HG03135 (cell line): ENCODE measurements at regions not wholly inside any gene's neighbourhood (a gene's known extent, or its start where the extent isn't known, plus 50 kb on each side); places are given as distances from the start of the nearest gene placed in this dataset.
"Not testable (repeated sequence)": the region's sequence is repeated elsewhere in the genome, so short reads cannot be mapped to it uniquely, and the experiment has no call there.

Experiments
- ATAC-seq: cut with Tn5 transposase; IDR thresholded peaks from one replicate; pipeline ENCODE4 v1.9.1; 2021; ENCODE audit warnings: mild to moderate bottlenecking, moderate library complexity; ENCODE audit not compliant: unreplicated experiment

GRCh38 chr5:42950116-42950455 lies 90.0 kb downstream of the ANXA2R start:
- ATAC-seq = no peak

GRCh38 chr5:42949348-42950115 lies 90.6 kb downstream of the ANXA2R start:
- ATAC-seq = peak; percentile 73

- ATAC-seq = no peak
These were observed 91.2 kb downstream of the ANXA2R start for GRCh38 chr5:42948961-42949347.

GRCh38 chr5:42944989-42945388 lies 95.1 kb downstream of the ANXA2R start:
- ATAC-seq = no peak

- ATAC-seq = no peak
These were observed 96.0 kb downstream of the ANXA2R start for GRCh38 chr5:42943931-42944631.

- ATAC-seq = no peak
These were observed 99.3 kb downstream of the ANXA2R start for GRCh38 chr5:42940853-42941252.

- ATAC-seq = not testable (repeated sequence)
These were observed 108.1 kb downstream of the ANXA2R start for GRCh38 chr5:42932011-42932410.

GRCh38 chr5:42931451-42931850 lies 108.7 kb downstream of the ANXA2R start:
- not testable (repeated sequence) for ATAC-seq

GRCh38 chr5:42930934-42931333 lies 109.2 kb downstream of the ANXA2R start:
- no peak for ATAC-seq

- ATAC-seq = no peak
These were observed 110.2 kb downstream of the ANXA2R start for GRCh38 chr5:42929871-42930270.

- no peak for ATAC-seq
These were observed 112.4 kb downstream of the ANXA2R start for GRCh38 chr5:42927730-42928129.

- ATAC-seq = no peak
These were observed 113.0 kb upstream of the SELENOP start for GRCh38 chr5:42924686-42925085.

GRCh38 chr5:42924226-42924625 lies 112.5 kb upstream of the SELENOP start:
- ATAC-seq = no peak

- no peak for ATAC-seq
These were observed 112.0 kb upstream of the SELENOP start for GRCh38 chr5:42923710-42924109.

- no peak for ATAC-seq
These were observed 107.9 kb upstream of the SELENOP start for GRCh38 chr5:42919600-42919999.

GRCh38 chr5:42915306-42915866 lies 103.7 kb upstream of the SELENOP start:
- ATAC-seq = no peak

- no peak for ATAC-seq
These were observed 100.6 kb upstream of the SELENOP start for GRCh38 chr5:42912184-42912798.

- ATAC-seq = peak; percentile 87
These were observed 97.1 kb upstream of the SELENOP start for GRCh38 chr5:42908509-42909488.

- ATAC-seq = no peak
These were observed 96.4 kb upstream of the SELENOP start for GRCh38 chr5:42908086-42908485.

- no peak for ATAC-seq
These were observed 94.1 kb upstream of the SELENOP start for GRCh38 chr5:42905827-42906226.

GRCh38 chr5:42900734-42901133 lies 89.0 kb upstream of the SELENOP start:
- no peak for ATAC-seq
